Neuronal stem cell (in vitro differentiated cells): ENCODE measurements at regions not wholly inside any gene's neighbourhood (a gene's known extent, or its start where the extent isn't known, plus 50 kb on each side); places are given as distances from the start of the nearest gene placed in this dataset.
A peak's percentile ranks its signal among the peaks of the same experiment; 100 is the strongest.

Experiments used
- DNase-seq: peaks from one replicate; pipeline ENCODE4 v3.0.0-alpha.2; 2013; ENCODE audit warnings: low spot score
- H2AFZ ChIP-seq: one replicate; pipeline ENCODE4 v1.6.1; 2013; ENCODE audit warnings: mild to moderate bottlenecking, low read length, inconsistent platforms
- H2AK5ac ChIP-seq: 2 replicates; pipeline ENCODE4 v1.6.1; 2013; ENCODE audit warnings: low read depth, mild to moderate bottlenecking, inconsistent platforms, low read length, moderate library complexity, mixed read lengths
- H2BK120ac ChIP-seq: 2 replicates; pipeline ENCODE4 v1.6.1; 2013; ENCODE audit warnings: low read depth, mild to moderate bottlenecking, inconsistent platforms, low read length, moderate library complexity, mixed read lengths
- H2BK12ac ChIP-seq: one replicate; pipeline ENCODE4 v1.6.1; 2013; ENCODE audit warnings: low read length, inconsistent platforms
- H2BK15ac ChIP-seq: 2 replicates; pipeline ENCODE4 v1.6.1; 2013; ENCODE audit warnings: mild to moderate bottlenecking, low read length, inconsistent platforms, mixed read lengths
- H2BK5ac ChIP-seq: one replicate; pipeline ENCODE4 v1.6.1; 2013; ENCODE audit warnings: inconsistent platforms, mild to moderate bottlenecking, low read length, moderate library complexity
- H3K14ac ChIP-seq: one replicate; pipeline ENCODE4 v1.6.1; 2013; ENCODE audit warnings: low read length, inconsistent platforms
- H3K18ac ChIP-seq: 2 replicates; pipeline ENCODE4 v1.6.1; 2013; ENCODE audit warnings: low read length, inconsistent platforms
- H3K23ac ChIP-seq: 2 replicates; pipeline ENCODE4 v1.6.1; 2013; ENCODE audit warnings: low read depth, mild to moderate bottlenecking, mixed read lengths, low read length, inconsistent platforms; ENCODE audit not compliant: poor library complexity
- H3K27ac ChIP-seq: replicated peaks from 3 replicates; pipeline ENCODE4 v1.5.1; 2013; ENCODE audit warnings: low read length, inconsistent platforms
- H3K27me3 ChIP-seq, 3 experiments: 2 replicates each; pipeline ENCODE4 v1.6.1; 2013; ENCODE audit warnings: low read length in 3 of 3, mild to moderate bottlenecking in 2 of 3, inconsistent platforms in 1 of 3, low read depth in 1 of 3, mixed read lengths in 1 of 3, moderate library complexity in 1 of 3; ENCODE audit not compliant: control insufficient read depth in 3 of 3, insufficient read depth in 3 of 3
- H3K36me3 ChIP-seq, 2 donors: replicated peaks in 1 of 2; 2 replicates each; pipeline ENCODE4 v1.6.1; 2013; ENCODE audit warnings: low read length in 2 of 2; ENCODE audit not compliant: control insufficient read depth in 2 of 2, insufficient read depth in 2 of 2
- H3K4ac ChIP-seq: 2 replicates; pipeline ENCODE4 v1.6.1; 2013; ENCODE audit warnings: inconsistent platforms, mild to moderate bottlenecking, low read length, moderate library complexity
- H3K4me1 ChIP-seq, 2 donors: 1 replicate in 1 of 2; 2 replicates in 1 of 2; pipeline ENCODE4 v1.6.1; 2013; ENCODE audit warnings: low read length in 2 of 2, low read depth in 1 of 2; ENCODE audit not compliant: control insufficient read depth in 2 of 2, insufficient read depth in 1 of 2
- H3K4me2 ChIP-seq: one replicate; pipeline ENCODE4 v1.6.1; 2013; ENCODE audit warnings: mild to moderate bottlenecking, low read length, inconsistent platforms; ENCODE audit not compliant: insufficient read depth, poor library complexity, severe bottlenecking
- H3K4me3 ChIP-seq, 2 donors: 2 replicates each; pipeline ENCODE4 v1.5.1; 2013; ENCODE audit warnings: low read length in 2 of 2, mild to moderate bottlenecking in 2 of 2, inconsistent platforms in 1 of 2, moderate library complexity in 1 of 2
- H3K79me1 ChIP-seq: one replicate; pipeline ENCODE4 v1.6.1; 2013; ENCODE audit warnings: low read depth, mild to moderate bottlenecking, inconsistent platforms, low read length, moderate library complexity
- H3K9ac ChIP-seq: one replicate; pipeline ENCODE4 v1.6.1; 2013; ENCODE audit warnings: mild to moderate bottlenecking, low read depth, low read length, inconsistent platforms; ENCODE audit not compliant: poor library complexity
- H3K9me3 ChIP-seq, 2 donors: replicated peaks in 1 of 2; 2 replicates each; pipeline versions ENCODE3 to v1.6.1; 2013; ENCODE audit warnings: low read length in 2 of 2, mild to moderate bottlenecking in 2 of 2, inconsistent platforms in 1 of 2, low read depth in 1 of 2, mixed read lengths in 1 of 2, moderate library complexity in 1 of 2; ENCODE audit not compliant: control insufficient read depth in 2 of 2, insufficient read depth in 1 of 2
- H4K8ac ChIP-seq: one replicate; pipeline ENCODE4 v1.6.1; 2013; ENCODE audit warnings: low read depth, mild to moderate bottlenecking, inconsistent platforms, low read length, moderate library complexity
- H4K91ac ChIP-seq: one replicate; pipeline ENCODE4 v1.6.1; 2013; ENCODE audit warnings: low read length, low read depth, mild to moderate bottlenecking, inconsistent platforms; ENCODE audit not compliant: poor library complexity
- WGBS, 2 donors: extraction: QIAGEN DNeasy Blood & Tissue Kit; methylation state at CpG; one replicate each; pipeline ENCODE4 v1.1.7; 2013; ENCODE audit warnings: missing lambda C conversion rate in 2 of 2, mixed read lengths in 1 of 2; ENCODE audit not compliant: insufficient read length in 2 of 2, insufficient replicate concordance in 1 of 2; ENCODE audit errors: extremely low coverage in 2 of 2; 5-methylcytosine and 5-hydroxymethylcytosine counted together

GRCh38 chr3:56989169-56989976 is 71.1 kb upstream of the SPATA12 start:
- no peak overlapping the region for H3K14ac ChIP-seq
- H3K23ac ChIP-seq, result no peak overlapping the region
- H3K9me3 ChIP-seq, result no peaks in the 10 kb centered on the region
- H3K4me2 ChIP-seq, result no peak overlapping the region
- DNase-seq, result no peak
- WGBS, 2 donors, result no CpG with 5 or more reads among the region's 11 CpGs
- H3K27ac ChIP-seq, result no peak overlapping the region
- no peak overlapping the region for H2BK15ac ChIP-seq
- H2AK5ac ChIP-seq, result peak overlapping the region; percentile 5
- no peak overlapping the region for H3K4ac ChIP-seq
- no peak overlapping the region for H3K18ac ChIP-seq
- H3K9ac ChIP-seq, result no peak overlapping the region
- H2BK120ac ChIP-seq, result no peak overlapping the region
- peak overlapping the region; percentile 47 for H2AFZ ChIP-seq
- H3K27me3 ChIP-seq, result peaks cover 0 to 18% (median 3%) of the 10 kb centered on the region in 3 experiments
- no peak overlapping the region for H2BK12ac ChIP-seq
- no peak overlapping the region for H3K4me3 ChIP-seq
- H4K8ac ChIP-seq, result no peak overlapping the region
- H3K4me1 ChIP-seq, result no peaks in the 10 kb centered on the region
- H2BK5ac ChIP-seq, result no peak overlapping the region
- H3K79me1 ChIP-seq, result no peaks in the 10 kb centered on the region
- no peak overlapping the region for H4K91ac ChIP-seq
- H3K36me3 ChIP-seq, result no peaks in the 10 kb centered on the region

- Histone ChIP-seq H3K9me3 (no peaks in the 10 kb centered on the region), H2BK5ac (no peak overlapping the region), H3K18ac (no peak overlapping the region), H3K23ac (no peak overlapping the region), H3K4me1 (no peaks in the 10 kb centered on the region), H2BK15ac (no peak overlapping the region), H3K4me2 (no peak overlapping the region), H2AFZ (peak overlapping the region; percentile 47), H2BK120ac (no peak overlapping the region), H3K4ac (no peak overlapping the region), H2BK12ac (no peak overlapping the region), H3K27ac (no peak overlapping the region), H3K27me3 (peaks cover 0 to 18% (median 3%) of the 10 kb centered on the region in 3 experiments), H2AK5ac (no peak overlapping the region), H3K9ac (no peak overlapping the region), H3K14ac (no peak overlapping the region), H3K36me3 (no peaks in the 10 kb centered on the region), H4K91ac (no peak overlapping the region), H3K4me3 (no peak overlapping the region), H4K8ac (no peak overlapping the region), H3K79me1 (no peaks in the 10 kb centered on the region)
- peak; percentile 83 for DNase-seq
- WGBS, 2 donors, result no CpG with 5 or more reads among the region's 10 CpGs
Measured at GRCh38 chr3:56988458-56989168, 71.9 kb upstream of the SPATA12 start.

- H3K9me3 ChIP-seq, result no peaks in the 10 kb centered on the region
- no peak overlapping the region for H2BK120ac ChIP-seq
- H3K79me1 ChIP-seq, result no peaks in the 10 kb centered on the region
- no peak overlapping the region for H2AK5ac ChIP-seq
- H3K9ac ChIP-seq, result no peak overlapping the region
- peaks cover 0 to 18% (median 3%) of the 10 kb centered on the region in 3 experiments for H3K27me3 ChIP-seq
- no CpG with 5 or more reads among the region's 6 CpGs for WGBS, 2 donors
- DNase-seq, result no peak
- no peak overlapping the region for H4K91ac ChIP-seq
- no peaks in the 10 kb centered on the region for H3K36me3 ChIP-seq
- H4K8ac ChIP-seq, result no peak overlapping the region
- H3K27ac ChIP-seq, result no peak overlapping the region
- H2BK5ac ChIP-seq, result no peak overlapping the region
- H3K4me2 ChIP-seq, result no peak overlapping the region
- no peak overlapping the region for H3K4me3 ChIP-seq
- H2AFZ ChIP-seq, result peak overlapping the region; percentile 61
- H3K23ac ChIP-seq, result no peak overlapping the region
- H3K18ac ChIP-seq, result no peak overlapping the region
- H3K4ac ChIP-seq, result no peak overlapping the region
- H2BK15ac ChIP-seq, result no peak overlapping the region
- H3K4me1 ChIP-seq, result no peaks in the 10 kb centered on the region
- H2BK12ac ChIP-seq, result no peak overlapping the region
- no peak overlapping the region for H3K14ac ChIP-seq
Measured at GRCh38 chr3:56987238-56987895, 73.1 kb upstream of the SPATA12 start.

- no peaks in the 10 kb centered on the region for H3K9me3 ChIP-seq
- H3K4ac ChIP-seq, result no peak overlapping the region
- H2BK5ac ChIP-seq, result no peak overlapping the region
- H2BK120ac ChIP-seq, result no peak overlapping the region
- no peak overlapping the region for H4K8ac ChIP-seq
- H3K27ac ChIP-seq, result no peak overlapping the region
- no peaks in the 10 kb centered on the region for H3K79me1 ChIP-seq
- no peak overlapping the region for H3K18ac ChIP-seq
- no peak overlapping the region for H2BK15ac ChIP-seq
- H3K4me1 ChIP-seq, result no peaks in the 10 kb centered on the region
- H2AFZ ChIP-seq, result peak overlapping the region; percentile 20
- no peak overlapping the region for H2BK12ac ChIP-seq
- no peak overlapping the region for H3K4me2 ChIP-seq
- H3K23ac ChIP-seq, result no peak overlapping the region
- DNase-seq, result no peak
- H3K4me3 ChIP-seq, result no peak overlapping the region
- no peaks in the 10 kb centered on the region for H3K36me3 ChIP-seq
- WGBS, 2 donors, result no CpG with 5 or more reads among the region's 5 CpGs
- peaks cover 0 to 18% (median 3%) of the 10 kb centered on the region in 3 experiments for H3K27me3 ChIP-seq
- no peak overlapping the region for H3K14ac ChIP-seq
- no peak overlapping the region for H4K91ac ChIP-seq
- no peak overlapping the region for H3K9ac ChIP-seq
- H2AK5ac ChIP-seq, result no peak overlapping the region
Measured at GRCh38 chr3:56986347-56986746, 74.1 kb upstream of the SPATA12 start.
